OCI-LY1 (cell line): ENCODE measurements at regions not wholly inside any gene's neighbourhood (a gene's known extent, or its start where the extent isn't known, plus 50 kb on each side); places are given as distances from the start of the nearest gene placed in this dataset.

Source experiments
- H2AFZ ChIP-seq: fragments of 200-600 bp; sonication (generic), shearing (Covaris generic); 2 replicates; pipeline ENCODE4 v1.6.0; 2014; ENCODE audit warnings: antibody characterized with exemption, mild to moderate bottlenecking, low read length
- H3F3A ChIP-seq: fragments of 200-600 bp; sonication (generic), shearing (Covaris generic); 2 replicates; pipeline ENCODE4 v1.6.0; 2014; ENCODE audit warnings: mild to moderate bottlenecking, antibody characterized with exemption, low read length, moderate library complexity; ENCODE audit not compliant: insufficient read depth
- H3K27ac ChIP-seq: fragments of 200-600 bp; sonication (generic); 2 replicates; pipeline ENCODE4 v1.5.1; 2014; ENCODE audit warnings: low read length, mixed run types, mild to moderate bottlenecking, low read depth; ENCODE audit not compliant: poor library complexity, severe bottlenecking
- H3K27me3 ChIP-seq: fragments of 200-600 bp; sonication (generic); 2 replicates; pipeline ENCODE4 v1.6.0; 2014; ENCODE audit warnings: antibody characterized with exemption, mild to moderate bottlenecking, low read length, moderate library complexity; ENCODE audit not compliant: insufficient read depth
- H3K36me3 ChIP-seq: fragments of 200-600 bp; sonication (generic); 2 replicates; pipeline ENCODE4 v1.6.1; 2014; ENCODE audit warnings: mild to moderate bottlenecking, antibody characterized with exemption, low read length, moderate library complexity, mixed read lengths; ENCODE audit not compliant: insufficient read depth
- H3K4me1 ChIP-seq: fragments of 200-600 bp; sonication (generic); 2 replicates; pipeline ENCODE4 v1.5.1; 2014; ENCODE audit warnings: mild to moderate bottlenecking, low read length, moderate library complexity; ENCODE audit not compliant: insufficient read depth, severe bottlenecking
- H3K4me2 ChIP-seq: fragments of 200-600 bp; sonication (generic), shearing (Covaris generic); 2 replicates; pipeline ENCODE4 v1.6.1; 2014; ENCODE audit warnings: low read length
- H3K4me3 ChIP-seq: fragments of 200-600 bp; sonication (generic); 2 replicates; pipeline ENCODE4 v1.5.1; 2014; ENCODE audit warnings: low read length, low read depth, mild to moderate bottlenecking, mixed read lengths; ENCODE audit not compliant: poor library complexity, severe bottlenecking
- H3K79me2 ChIP-seq: fragments of 200-600 bp; shearing (Covaris generic); 2 replicates; pipeline ENCODE4 v1.6.1; 2016; ENCODE audit warnings: mixed run types, low read length, mixed read lengths; ENCODE audit not compliant: insufficient read depth
- H3K9ac ChIP-seq: fragments of 200-600 bp; sonication (generic), shearing (Covaris generic); 2 replicates; pipeline ENCODE4 v1.6.1; 2014; ENCODE audit warnings: mild to moderate bottlenecking, low read length, mixed read lengths
- H3K9me2 ChIP-seq: fragments of 200-600 bp; sonication (generic), shearing (Covaris generic); 2 replicates; pipeline ENCODE4 v1.6.1; 2014; ENCODE audit warnings: low read depth, mild to moderate bottlenecking, low read length, mixed read lengths
- H3K9me3 ChIP-seq: fragments of 200-600 bp; shearing (Covaris generic); 2 replicates; pipeline ENCODE4 v1.6.1; 2014; ENCODE audit warnings: low read length, mixed read lengths
- H4K20me1 ChIP-seq: fragments of 200-600 bp; sonication (generic), shearing (Covaris generic); 2 replicates; pipeline ENCODE4 v1.6.0; 2016; ENCODE audit warnings: mild to moderate bottlenecking, low read length; ENCODE audit not compliant: insufficient read depth
- EZH2 ChIP-seq: fragments of 200-600 bp; sonication (generic), shearing (Covaris generic); IDR thresholded peaks from 2 replicates; pipeline ENCODE4 v1.8.0; 2017; ENCODE audit warnings: borderline replicate concordance, mixed run types, mild to moderate bottlenecking, antibody characterized with exemption, low read length, moderate library complexity, mixed read lengths
- TF ChIP-seq, protein P1 (sequence below): fragments of 200-600 bp; sonication (generic), shearing (Covaris generic); IDR thresholded peaks from 2 replicates; pipeline ENCODE4 v1.5.1; 2017; ENCODE audit warnings: mild to moderate bottlenecking, antibody characterized with exemption, low read length, moderate library complexity, mixed read lengths

DNA sequence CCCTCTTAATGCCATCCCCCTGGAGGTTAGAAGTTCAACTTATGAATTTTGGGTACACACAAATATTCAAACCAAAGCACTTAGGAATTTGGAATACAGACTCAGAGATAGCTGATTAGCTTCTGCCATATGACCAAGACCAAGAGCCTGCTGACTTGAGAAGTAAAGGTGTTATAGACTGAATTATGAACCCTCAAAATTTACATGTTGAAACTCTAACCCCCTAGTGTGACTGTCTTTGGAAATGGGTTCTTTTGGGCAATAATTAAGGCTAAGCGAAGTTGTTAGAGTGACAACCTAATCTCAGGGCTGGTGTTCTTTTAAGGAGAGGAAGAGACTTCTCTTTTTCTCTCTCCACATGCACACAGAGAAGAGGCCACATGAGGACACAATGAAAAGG, 151.2 kb downstream of the COX18 start:
- no peaks in the 10 kb centered on the region for H4K20me1 ChIP-seq
- H3K79me2 ChIP-seq: no peaks in the 10 kb centered on the region
- H3K4me2 ChIP-seq: no peak overlapping the region
- no peak overlapping the region for H3K9ac ChIP-seq
- H3F3A ChIP-seq: no peaks in the 10 kb centered on the region
- no peaks in the 10 kb centered on the region for H3K9me3 ChIP-seq
- H3K27ac ChIP-seq: no peak overlapping the region
- TF ChIP-seq, protein P1, sequence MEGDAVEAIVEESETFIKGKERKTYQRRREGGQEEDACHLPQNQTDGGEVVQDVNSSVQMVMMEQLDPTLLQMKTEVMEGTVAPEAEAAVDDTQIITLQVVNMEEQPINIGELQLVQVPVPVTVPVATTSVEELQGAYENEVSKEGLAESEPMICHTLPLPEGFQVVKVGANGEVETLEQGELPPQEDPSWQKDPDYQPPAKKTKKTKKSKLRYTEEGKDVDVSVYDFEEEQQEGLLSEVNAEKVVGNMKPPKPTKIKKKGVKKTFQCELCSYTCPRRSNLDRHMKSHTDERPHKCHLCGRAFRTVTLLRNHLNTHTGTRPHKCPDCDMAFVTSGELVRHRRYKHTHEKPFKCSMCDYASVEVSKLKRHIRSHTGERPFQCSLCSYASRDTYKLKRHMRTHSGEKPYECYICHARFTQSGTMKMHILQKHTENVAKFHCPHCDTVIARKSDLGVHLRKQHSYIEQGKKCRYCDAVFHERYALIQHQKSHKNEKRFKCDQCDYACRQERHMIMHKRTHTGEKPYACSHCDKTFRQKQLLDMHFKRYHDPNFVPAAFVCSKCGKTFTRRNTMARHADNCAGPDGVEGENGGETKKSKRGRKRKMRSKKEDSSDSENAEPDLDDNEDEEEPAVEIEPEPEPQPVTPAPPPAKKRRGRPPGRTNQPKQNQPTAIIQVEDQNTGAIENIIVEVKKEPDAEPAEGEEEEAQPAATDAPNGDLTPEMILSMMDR: no peak
- no peak for TF ChIP-seq EZH2
- no peak overlapping the region for H2AFZ ChIP-seq
- no peaks in the 10 kb centered on the region for H3K4me1 ChIP-seq
- no peak overlapping the region for H3K4me3 ChIP-seq
- H3K36me3 ChIP-seq: no peaks in the 10 kb centered on the region
- H3K27me3 ChIP-seq: no peaks in the 10 kb centered on the region
- H3K9me2 ChIP-seq: no peaks in the 10 kb centered on the region

- Histone ChIP-seq H3K9me2 (no peaks in the 10 kb centered on the region), H3K4me1 (no peaks in the 10 kb centered on the region), H3K36me3 (no peaks in the 10 kb centered on the region), H3K9me3 (no peaks in the 10 kb centered on the region), H3K9ac (no peak overlapping the region), H3K4me3 (no peak overlapping the region), H3K79me2 (no peaks in the 10 kb centered on the region), H2AFZ (no peak overlapping the region), H3K27ac (no peak overlapping the region), H3F3A (no peaks in the 10 kb centered on the region), H4K20me1 (no peaks in the 10 kb centered on the region), H3K27me3 (no peaks in the 10 kb centered on the region), H3K4me2 (no peak overlapping the region)
- no peak for TF ChIP-seq EZH2
- TF ChIP-seq, protein P1: no peak
Measured at GRCh38 chr4:72911316-72911715, 158.2 kb downstream of the COX18 start.

DNA sequence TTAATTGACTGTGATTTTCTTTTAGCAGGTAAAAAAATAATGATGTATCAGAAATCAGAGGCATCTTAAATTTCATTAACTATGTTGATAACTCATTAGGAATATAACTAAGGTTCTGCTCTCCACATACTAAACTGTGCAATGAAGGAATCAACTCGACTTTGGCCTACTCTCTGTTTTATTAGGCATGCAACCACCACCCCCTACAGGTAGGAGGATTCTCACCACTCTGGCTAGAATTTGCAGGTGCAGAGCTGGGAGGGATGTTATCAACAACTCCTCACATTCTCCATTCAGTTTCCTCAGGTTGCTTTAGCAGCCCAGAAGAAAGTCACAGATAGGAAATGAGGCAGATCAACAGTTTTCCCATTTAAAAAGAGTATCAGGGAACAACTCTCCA, 160.1 kb downstream of the COX18 start:
- H3K9ac ChIP-seq: no peak overlapping the region
- H3K9me3 ChIP-seq: no peaks in the 10 kb centered on the region
- TF ChIP-seq EZH2: no peak
- TF ChIP-seq, protein P1: peak; percentile 55
- H3F3A ChIP-seq: no peaks in the 10 kb centered on the region
- no peaks in the 10 kb centered on the region for H3K36me3 ChIP-seq
- no peak overlapping the region for H2AFZ ChIP-seq
- H3K4me3 ChIP-seq: no peak overlapping the region
- H4K20me1 ChIP-seq: no peaks in the 10 kb centered on the region
- H3K27ac ChIP-seq: no peak overlapping the region
- no peaks in the 10 kb centered on the region for H3K9me2 ChIP-seq
- H3K4me1 ChIP-seq: no peaks in the 10 kb centered on the region
- no peaks in the 10 kb centered on the region for H3K27me3 ChIP-seq
- no peak overlapping the region for H3K4me2 ChIP-seq
- H3K79me2 ChIP-seq: no peaks in the 10 kb centered on the region
